ENCODE measurements at regions not wholly inside any gene's neighbourhood (a gene's known extent, or its start where the extent isn't known, plus 50 kb on each side); places are given as distances from the start of the nearest gene placed in this dataset.

DNA sequence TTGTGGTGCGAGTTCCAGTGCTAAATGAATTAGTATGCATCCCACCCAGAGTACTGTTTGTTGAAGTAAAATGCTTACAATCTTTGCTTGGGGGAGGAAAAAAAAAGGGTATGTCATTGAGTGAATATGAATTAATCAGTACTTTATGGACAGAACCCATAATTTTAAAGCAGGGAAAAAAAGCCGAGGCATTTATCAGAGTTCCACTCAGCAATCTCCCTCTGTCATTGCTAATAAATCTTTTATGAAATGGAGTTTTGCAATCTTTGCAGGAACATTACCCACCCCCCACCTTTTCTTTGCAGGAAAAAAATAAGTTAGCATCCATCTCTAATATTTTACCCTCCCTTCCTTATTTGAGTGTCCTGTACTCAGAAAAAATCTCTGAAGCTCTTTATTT is 127.9 kb upstream of the TMPO start:
- no peak for TF ChIP-seq POLR2A (IDR thresholded peaks at IDR 0.05)
- TF ChIP-seq, protein P1, sequence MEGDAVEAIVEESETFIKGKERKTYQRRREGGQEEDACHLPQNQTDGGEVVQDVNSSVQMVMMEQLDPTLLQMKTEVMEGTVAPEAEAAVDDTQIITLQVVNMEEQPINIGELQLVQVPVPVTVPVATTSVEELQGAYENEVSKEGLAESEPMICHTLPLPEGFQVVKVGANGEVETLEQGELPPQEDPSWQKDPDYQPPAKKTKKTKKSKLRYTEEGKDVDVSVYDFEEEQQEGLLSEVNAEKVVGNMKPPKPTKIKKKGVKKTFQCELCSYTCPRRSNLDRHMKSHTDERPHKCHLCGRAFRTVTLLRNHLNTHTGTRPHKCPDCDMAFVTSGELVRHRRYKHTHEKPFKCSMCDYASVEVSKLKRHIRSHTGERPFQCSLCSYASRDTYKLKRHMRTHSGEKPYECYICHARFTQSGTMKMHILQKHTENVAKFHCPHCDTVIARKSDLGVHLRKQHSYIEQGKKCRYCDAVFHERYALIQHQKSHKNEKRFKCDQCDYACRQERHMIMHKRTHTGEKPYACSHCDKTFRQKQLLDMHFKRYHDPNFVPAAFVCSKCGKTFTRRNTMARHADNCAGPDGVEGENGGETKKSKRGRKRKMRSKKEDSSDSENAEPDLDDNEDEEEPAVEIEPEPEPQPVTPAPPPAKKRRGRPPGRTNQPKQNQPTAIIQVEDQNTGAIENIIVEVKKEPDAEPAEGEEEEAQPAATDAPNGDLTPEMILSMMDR (IDR thresholded peaks at IDR 0.05) = no peak

Data from tibial nerve (tissue), 3 donors.